ENCODE measurements at regions not wholly inside any gene's neighbourhood (a gene's known extent, or its start where the extent isn't known, plus 50 kb on each side); places are given as distances from the start of the nearest gene placed in this dataset.

DNA sequence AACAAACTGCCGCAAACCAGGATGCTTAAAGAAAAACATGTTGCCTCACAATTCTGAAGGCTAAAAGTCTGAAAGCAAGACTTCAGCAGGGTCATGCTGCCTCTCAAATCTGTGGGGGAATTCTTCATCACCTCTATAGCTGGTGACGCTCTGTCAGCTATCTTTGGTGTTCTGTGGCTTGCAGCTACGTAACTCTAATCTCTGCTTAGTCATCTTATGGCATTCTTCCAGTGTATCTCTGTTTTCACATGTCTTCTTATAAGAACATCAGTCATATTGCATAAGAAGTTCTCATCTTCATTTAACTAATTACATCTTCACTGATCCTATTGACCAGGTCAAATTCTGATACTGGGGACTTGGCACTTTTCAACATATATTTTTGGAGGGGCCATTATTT is 243.0 kb downstream of the CDH10 start:
- ATAC-seq = 0 out of 3 replicates have a peak, but pooled peaks have one; percentile 20
- H3K27me3 ChIP-seq (replicated peaks in 1 of 2; ENCODE audit: control insufficient read depth in 2 of 2, insufficient read depth in 2 of 2, low read length in 1 of 2) = no peaks in the 10 kb centered on the region
- RAD21 ChIA-PET (ENCODE audit: unreplicated experiment) = no interaction called here
- no peaks in the 10 kb centered on the region for H3K36me3 ChIP-seq (ENCODE audit: control insufficient read depth in 2 of 2, insufficient read depth in 2 of 2, low read length in 1 of 2)
- FAIRE-seq = no peak
- H2AFZ ChIP-seq (ENCODE audit: control insufficient read depth, low read depth, low read length) = no peak overlapping the region
- in situ Hi-C loops (cut with MboI) = no loop called here
- no peak overlapping the region for H3K9ac ChIP-seq (ENCODE audit: control insufficient read depth, insufficient read depth, low read length)
- no peak overlapping the region for H3K27ac ChIP-seq (ENCODE audit: control insufficient read depth, insufficient read depth)
- no peak overlapping the region for H3K4me3 ChIP-seq
- POLR2A ChIA-PET = no interaction called here
- no peaks in the 10 kb centered on the region for H4K20me1 ChIP-seq (ENCODE audit: control insufficient read depth, insufficient read depth)
- no TSS peak for BruUV-seq (replicated peaks)
- H3K4me2 ChIP-seq (ENCODE audit: control insufficient read depth, insufficient read depth) = no peak overlapping the region
- WGBS (ENCODE audit: insufficient coverage, insufficient replicate concordance, low lambda C conversion rate, missing lambda C conversion rate) = 28% methylated on average over 3 of the region's 3 CpGs
- SMC1A ChIA-PET (ENCODE audit: uncharacterized antibody, unreplicated experiment) = no interaction called here
- no peaks in the 10 kb centered on the region for H3K79me2 ChIP-seq (ENCODE audit: control insufficient read depth, insufficient read depth, low read length)
- DNase-seq (ENCODE audit: low read depth, low spot score) = no peak
- TF ChIP-seq SRF (IDR thresholded peaks at IDR 0.05; ENCODE audit: low read depth in 2 of 2, low read length in 2 of 2) = no peak
- TF ChIP-seq, protein P1, sequence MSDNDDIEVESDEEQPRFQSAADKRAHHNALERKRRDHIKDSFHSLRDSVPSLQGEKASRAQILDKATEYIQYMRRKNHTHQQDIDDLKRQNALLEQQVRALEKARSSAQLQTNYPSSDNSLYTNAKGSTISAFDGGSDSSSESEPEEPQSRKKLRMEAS (IDR thresholded peaks at IDR 0.05; ENCODE audit: low read depth, low read length) = no peak
- TF ChIP-seq SUPT20H (IDR thresholded peaks at IDR 0.05; ENCODE audit: borderline replicate concordance, control insufficient read depth, low read depth, low read length) = no peak
- no peak for TF ChIP-seq NBN (IDR thresholded peaks at IDR 0.05)
- no peak for TF ChIP-seq ZNF207 (IDR thresholded peaks at IDR 0.05; ENCODE audit: borderline replicate concordance)
- TF ChIP-seq SIX5 (IDR thresholded peaks at IDR 0.05; ENCODE audit: low read depth, low read length, severe bottlenecking) = no peak
- TF ChIP-seq, protein P2, sequence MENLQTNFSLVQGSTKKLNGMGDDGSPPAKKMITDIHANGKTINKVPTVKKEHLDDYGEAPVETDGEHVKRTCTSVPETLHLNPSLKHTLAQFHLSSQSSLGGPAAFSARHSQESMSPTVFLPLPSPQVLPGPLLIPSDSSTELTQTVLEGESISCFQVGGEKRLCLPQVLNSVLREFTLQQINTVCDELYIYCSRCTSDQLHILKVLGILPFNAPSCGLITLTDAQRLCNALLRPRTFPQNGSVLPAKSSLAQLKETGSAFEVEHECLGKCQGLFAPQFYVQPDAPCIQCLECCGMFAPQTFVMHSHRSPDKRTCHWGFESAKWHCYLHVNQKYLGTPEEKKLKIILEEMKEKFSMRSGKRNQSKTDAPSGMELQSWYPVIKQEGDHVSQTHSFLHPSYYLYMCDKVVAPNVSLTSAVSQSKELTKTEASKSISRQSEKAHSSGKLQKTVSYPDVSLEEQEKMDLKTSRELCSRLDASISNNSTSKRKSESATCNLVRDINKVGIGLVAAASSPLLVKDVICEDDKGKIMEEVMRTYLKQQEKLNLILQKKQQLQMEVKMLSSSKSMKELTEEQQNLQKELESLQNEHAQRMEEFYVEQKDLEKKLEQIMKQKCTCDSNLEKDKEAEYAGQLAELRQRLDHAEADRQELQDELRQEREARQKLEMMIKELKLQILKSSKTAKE (IDR thresholded peaks at IDR 0.05; ENCODE audit: low read depth, poor library complexity, severe bottlenecking) = no peak
- no peak for TF ChIP-seq ZNF622 (IDR thresholded peaks at IDR 0.05)
- intact Hi-C loops (cut with micrococcal nuclease; ENCODE audit: unreplicated experiment) = no loop called here
- CTCF ChIA-PET = no interaction called here
- H3K4me1 ChIP-seq (ENCODE audit: control insufficient read depth, insufficient read depth, low read length) = no peaks in the 10 kb centered on the region
- no peaks in the 10 kb centered on the region for H3K9me3 ChIP-seq (replicated peaks; ENCODE audit: control insufficient read depth, insufficient read depth, low read length)

All from GM12878 (cell line).